H7 (cell line): ENCODE measurements at regions not wholly inside any gene's neighbourhood (a gene's known extent, or its start where the extent isn't known, plus 50 kb on each side); places are given as distances from the start of the nearest gene placed in this dataset.
"Not testable (repeated sequence)": the region's sequence is repeated elsewhere in the genome, so short reads cannot be mapped to it uniquely, and the experiment has no call there.

Experiments used
- DNase-seq: peaks from one replicate; pipeline ENCODE4 v3.0.0; 2012
- H3K27me3 ChIP-seq: 2 replicates; pipeline ENCODE4 v1.6.0; 2011; ENCODE audit warnings: mild to moderate bottlenecking, low read length; ENCODE audit not compliant: control insufficient read depth, insufficient read depth
- H3K36me3 ChIP-seq: replicated peaks from 2 replicates; pipeline ENCODE4 v1.5.1; 2011; ENCODE audit warnings: low read length; ENCODE audit not compliant: control insufficient read depth, insufficient read depth
- H3K4me3 ChIP-seq: 2 replicates; pipeline ENCODE4 v1.5.1; 2011; ENCODE audit warnings: low read depth, mild to moderate bottlenecking, control low read depth, low read length, moderate library complexity; ENCODE audit not compliant: insufficient read depth

GRCh38 chr1:100597061-100597741 is 59.3 kb downstream of the GPR88 start:
- no peaks in the 10 kb centered on the region for H3K36me3 ChIP-seq
- no peaks in the 10 kb centered on the region for H3K27me3 ChIP-seq
- DNase-seq, result no peak
- no peak overlapping the region for H3K4me3 ChIP-seq

- Histone ChIP-seq H3K36me3 (no peaks in the 10 kb centered on the region), H3K4me3 (no peak overlapping the region), H3K27me3 (no peaks in the 10 kb centered on the region)
- no peak for DNase-seq
Observed at GRCh38 chr1:100597784-100598183, 59.8 kb downstream of the GPR88 start.

- H3K4me3 ChIP-seq, H3K36me3 ChIP-seq, DNase-seq, H3K27me3 ChIP-seq: not testable (repeated sequence)
Observed at GRCh38 chr1:100600377-100600776, 62.4 kb downstream of the GPR88 start.

GRCh38 chr1:100602028-100602427 is 64.1 kb downstream of the GPR88 start:
- not testable (repeated sequence) for DNase-seq, H3K27me3 ChIP-seq, H3K36me3 ChIP-seq, H3K4me3 ChIP-seq

- H3K4me3 ChIP-seq, result no peak overlapping the region
- no peaks in the 10 kb centered on the region for H3K36me3 ChIP-seq
- DNase-seq, result no peak
- H3K27me3 ChIP-seq, result no peaks in the 10 kb centered on the region
Observed at GRCh38 chr1:100604372-100604771, 66.4 kb downstream of the GPR88 start.

- Histone ChIP-seq H3K27me3 (no peaks in the 10 kb centered on the region), H3K36me3 (no peaks in the 10 kb centered on the region), H3K4me3 (no peak overlapping the region)
- peak; percentile 14 for DNase-seq
Observed at GRCh38 chr1:100606438-100606837, 68.5 kb downstream of the GPR88 start.

GRCh38 chr1:100607628-100608240 is 69.8 kb downstream of the GPR88 start:
- DNase-seq, result no peak
- H3K27me3 ChIP-seq, result no peaks in the 10 kb centered on the region

GRCh38 chr1:100609849-100610248 is 71.9 kb downstream of the GPR88 start:
- no peak overlapping the region for H3K4me3 ChIP-seq
- H3K36me3 ChIP-seq, result no peaks in the 10 kb centered on the region
- no peak for DNase-seq
- no peaks in the 10 kb centered on the region for H3K27me3 ChIP-seq

More at GRCh38 chr1:100607628-100608240, 69.8 kb downstream of the GPR88 start:
- H3K4me3 ChIP-seq, result no peak overlapping the region
- no peaks in the 10 kb centered on the region for H3K36me3 ChIP-seq

GRCh38 chr1:100611086-100611485 is 73.1 kb downstream of the GPR88 start:
- no peak for DNase-seq
- Histone ChIP-seq H3K36me3 (no peaks in the 10 kb centered on the region), H3K4me3 (no peak overlapping the region), H3K27me3 (no peaks in the 10 kb centered on the region)

- no peak for DNase-seq
- no peaks in the 10 kb centered on the region for H3K27me3 ChIP-seq
- H3K4me3 ChIP-seq, result no peak overlapping the region
- no peaks in the 10 kb centered on the region for H3K36me3 ChIP-seq
Observed at GRCh38 chr1:100612540-100612939, 74.6 kb downstream of the GPR88 start.

- Histone ChIP-seq H3K36me3 (no peaks in the 10 kb centered on the region), H3K4me3 (no peak overlapping the region), H3K27me3 (no peaks in the 10 kb centered on the region)
- no peak for DNase-seq
Observed at GRCh38 chr1:100613817-100614559, 76.0 kb downstream of the GPR88 start.

- H3K27me3 ChIP-seq, result no peaks in the 10 kb centered on the region
- no peaks in the 10 kb centered on the region for H3K36me3 ChIP-seq
- no peak for DNase-seq
- H3K4me3 ChIP-seq, result no peak overlapping the region
Observed at GRCh38 chr1:100614570-100614969, 76.6 kb downstream of the GPR88 start.

GRCh38 chr1:100615686-100616085 is 77.7 kb downstream of the GPR88 start:
- H3K36me3 ChIP-seq, result no peaks in the 10 kb centered on the region
- no peaks in the 10 kb centered on the region for H3K27me3 ChIP-seq
- H3K4me3 ChIP-seq, result no peak overlapping the region
- DNase-seq, result no peak

- no peaks in the 10 kb centered on the region for H3K36me3 ChIP-seq
- no peak for DNase-seq
- H3K27me3 ChIP-seq, result no peaks in the 10 kb centered on the region
- no peak overlapping the region for H3K4me3 ChIP-seq
Observed at GRCh38 chr1:100616121-100616621, 78.2 kb downstream of the GPR88 start.

- Histone ChIP-seq H3K27me3 (no peaks in the 10 kb centered on the region), H3K4me3 (no peak overlapping the region), H3K36me3 (no peaks in the 10 kb centered on the region)
- peak; percentile 8 for DNase-seq
Observed at GRCh38 chr1:100622037-100622436, 84.1 kb downstream of the GPR88 start.
